ENCODE measurements at regions not wholly inside any gene's neighbourhood (a gene's known extent, or its start where the extent isn't known, plus 50 kb on each side); places are given as distances from the start of the nearest gene placed in this dataset.
A peak's percentile ranks its signal among the peaks of the same experiment; 100 is the strongest.

DNA sequence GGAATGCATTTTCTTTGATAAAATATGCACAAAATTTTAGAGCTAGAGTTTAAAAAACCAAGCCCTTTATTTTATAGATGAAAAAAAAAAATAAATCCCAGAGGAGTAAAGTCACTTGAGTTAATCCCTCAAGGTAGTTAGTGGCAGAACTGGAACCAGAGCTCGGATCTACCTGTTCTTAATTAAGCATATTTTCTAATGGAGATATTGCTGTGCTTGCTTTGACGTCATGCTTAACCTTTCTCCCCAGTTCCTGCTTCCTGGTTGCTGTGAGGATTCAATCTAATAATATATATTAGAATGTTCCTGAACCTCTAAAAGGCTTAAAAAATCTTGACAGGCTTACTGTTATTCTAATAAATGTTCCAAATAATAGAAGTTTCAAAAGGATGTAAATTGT lies 300.6 kb upstream of the KLF12 start:
- Histone ChIP-seq H3K36me3 (no peaks in the 10 kb centered on the region), H3K27ac (no peak overlapping the region), H3K27me3 (no peaks in the 10 kb centered on the region), H3K4me1 (peaks cover 10% of the 10 kb centered on the region), H3K4me3 (no peak overlapping the region), H3K9me3 (replicated peaks) (no peaks in the 10 kb centered on the region; the same call in 1 of the 2 replicates)
- DNase-seq = no peak

DNA sequence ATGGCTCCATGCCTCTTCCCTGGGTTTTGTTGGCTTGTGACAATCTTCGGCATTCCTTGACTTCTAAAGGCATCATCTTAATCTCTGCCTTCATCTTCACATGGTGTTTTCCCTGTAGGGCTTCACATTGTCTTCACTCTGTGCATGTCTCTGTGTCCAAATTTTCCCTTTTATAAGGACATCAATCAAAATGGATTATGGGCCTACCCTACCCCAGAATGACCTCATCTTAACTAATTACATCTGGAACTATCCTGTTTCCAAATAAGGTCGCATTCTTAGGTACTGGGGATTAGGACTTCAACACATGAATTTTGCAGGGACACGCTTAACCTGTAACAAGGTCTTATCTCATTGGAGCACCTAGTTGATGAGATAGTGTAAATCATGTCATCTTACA lies 290.3 kb upstream of the KLF12 start:
- DNase-seq = no peak

DNA sequence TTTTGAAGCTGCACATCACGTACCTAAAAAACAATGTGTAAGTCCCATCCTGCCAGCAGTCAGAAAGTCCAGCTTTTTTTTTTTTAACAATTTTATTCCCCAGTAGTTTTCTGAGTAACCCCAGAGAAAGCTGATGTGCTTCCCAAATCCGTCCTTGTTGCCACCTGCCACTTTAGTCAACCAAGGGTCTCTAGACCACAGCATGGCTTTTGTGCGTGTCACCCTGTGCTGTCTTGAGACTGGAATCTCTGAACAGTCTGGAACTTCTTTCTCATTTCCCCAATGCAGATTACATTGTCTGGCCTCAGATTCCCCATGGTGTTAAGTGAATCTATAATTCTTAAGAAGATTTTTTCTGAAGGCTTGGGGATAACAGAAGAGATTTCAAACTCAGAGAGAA lies 289.2 kb upstream of the KLF12 start:
- no peak for DNase-seq
- no peaks in the 10 kb centered on the region for H3K36me3 ChIP-seq
- no peak overlapping the region for H3K4me3 ChIP-seq
- no peak overlapping the region for H3K27ac ChIP-seq
- peaks cover 5% of the 10 kb centered on the region; the same call in 1 of the 2 replicates for H3K4me1 ChIP-seq
- no peaks in the 10 kb centered on the region for H3K27me3 ChIP-seq
- no peaks in the 10 kb centered on the region for H3K9me3 ChIP-seq (replicated peaks)

More for the DNA sequence above, 290.3 kb upstream of the KLF12 start:
- peaks cover 5% of the 10 kb centered on the region; the same call in 1 of the 2 replicates for H3K4me1 ChIP-seq
- no peaks in the 10 kb centered on the region for H3K27me3 ChIP-seq
- no peaks in the 10 kb centered on the region for H3K9me3 ChIP-seq (replicated peaks)
- no peaks in the 10 kb centered on the region for H3K36me3 ChIP-seq
- H3K4me3 ChIP-seq = no peak overlapping the region
- H3K27ac ChIP-seq = no peak overlapping the region

DNA sequence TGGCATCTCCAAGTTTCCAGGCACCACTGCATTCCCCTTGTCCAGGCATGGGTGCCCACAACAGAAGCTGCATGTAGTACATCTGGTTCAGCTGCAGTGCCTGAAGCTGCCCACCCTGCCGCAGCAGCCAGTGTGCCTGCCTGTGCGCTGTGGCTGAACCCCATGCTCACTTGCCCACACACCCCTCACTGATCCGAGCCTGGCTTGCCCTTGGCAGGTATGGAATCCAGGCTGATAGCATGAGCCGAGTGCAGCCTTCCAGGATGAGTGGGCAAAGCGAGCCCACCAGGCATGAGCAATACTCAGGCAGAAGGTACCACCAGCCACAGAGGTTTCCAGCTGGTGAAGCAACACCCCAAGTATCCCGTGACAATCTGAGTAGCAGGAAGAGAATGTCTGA lies 280.3 kb upstream of the KLF12 start:
- Histone ChIP-seq H3K9me3 (replicated peaks) (no peaks in the 10 kb centered on the region), H3K27me3 (no peaks in the 10 kb centered on the region), H3K4me1 (no peaks in the 10 kb centered on the region), H3K4me3 (no peak overlapping the region), H3K36me3 (no peaks in the 10 kb centered on the region), H3K27ac (no peak overlapping the region)
- DNase-seq = no peak

GRCh38 chr13:74413482-74413881 lies 279.3 kb upstream of the KLF12 start:
- no peaks in the 10 kb centered on the region for H3K27me3 ChIP-seq
- no peaks in the 10 kb centered on the region for H3K36me3 ChIP-seq
- no peak overlapping the region for H3K4me3 ChIP-seq
- no peak overlapping the region for H3K27ac ChIP-seq
- no peaks in the 10 kb centered on the region for H3K4me1 ChIP-seq
- no peaks in the 10 kb centered on the region for H3K9me3 ChIP-seq (replicated peaks)
- DNase-seq = no peak

DNA sequence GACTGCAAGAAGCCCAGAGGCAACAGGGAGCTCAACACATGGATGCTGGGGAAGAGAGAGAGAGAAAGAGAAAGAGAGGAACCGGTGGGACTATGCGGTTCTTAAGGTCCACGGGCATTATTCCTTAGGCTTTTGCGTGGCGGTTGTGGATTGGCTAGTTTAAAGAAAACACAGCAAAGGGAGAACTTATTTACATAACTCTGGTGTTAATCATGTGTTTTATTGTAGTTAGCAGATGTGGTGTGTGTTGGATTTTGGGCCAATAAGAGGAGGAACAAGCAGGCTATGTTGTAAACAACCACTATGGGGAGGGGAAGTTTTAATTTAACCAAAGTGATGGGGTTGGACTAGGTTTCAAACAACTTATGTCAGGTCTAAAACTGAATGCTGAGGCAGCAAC lies 275.3 kb upstream of the KLF12 start:
- DNase-seq = no peak
- no peaks in the 10 kb centered on the region for H3K36me3 ChIP-seq
- H3K4me1 ChIP-seq = no peaks in the 10 kb centered on the region
- no peak overlapping the region for H3K4me3 ChIP-seq
- H3K9me3 ChIP-seq (replicated peaks) = no peaks in the 10 kb centered on the region
- no peak overlapping the region for H3K27ac ChIP-seq
- H3K27me3 ChIP-seq = no peaks in the 10 kb centered on the region

DNA sequence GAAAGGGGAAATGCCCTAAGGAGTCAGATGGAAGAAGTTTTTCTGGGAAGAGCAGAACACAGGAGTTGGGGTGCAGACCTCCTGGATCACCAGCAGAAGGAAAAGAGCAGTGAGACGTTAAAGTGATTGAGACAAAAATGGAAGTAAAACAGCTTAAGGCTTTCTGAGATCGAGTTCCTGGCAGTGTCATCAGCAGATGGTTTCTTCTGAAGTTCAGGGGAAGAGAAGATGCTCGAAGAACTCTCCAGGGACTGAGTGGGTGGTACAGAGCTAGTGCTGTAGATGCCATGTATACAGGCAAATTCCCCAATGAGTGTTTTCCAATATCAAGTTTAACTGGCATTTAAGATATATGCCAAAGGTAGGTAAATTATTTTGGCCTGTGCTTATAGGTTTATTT lies 272.2 kb upstream of the KLF12 start:
- no peaks in the 10 kb centered on the region for H3K4me1 ChIP-seq
- H3K36me3 ChIP-seq = no peaks in the 10 kb centered on the region
- no peaks in the 10 kb centered on the region for H3K27me3 ChIP-seq
- DNase-seq = no peak
- no peak overlapping the region for H3K27ac ChIP-seq
- no peak overlapping the region for H3K4me3 ChIP-seq
- H3K9me3 ChIP-seq (replicated peaks) = no peaks in the 10 kb centered on the region

DNA sequence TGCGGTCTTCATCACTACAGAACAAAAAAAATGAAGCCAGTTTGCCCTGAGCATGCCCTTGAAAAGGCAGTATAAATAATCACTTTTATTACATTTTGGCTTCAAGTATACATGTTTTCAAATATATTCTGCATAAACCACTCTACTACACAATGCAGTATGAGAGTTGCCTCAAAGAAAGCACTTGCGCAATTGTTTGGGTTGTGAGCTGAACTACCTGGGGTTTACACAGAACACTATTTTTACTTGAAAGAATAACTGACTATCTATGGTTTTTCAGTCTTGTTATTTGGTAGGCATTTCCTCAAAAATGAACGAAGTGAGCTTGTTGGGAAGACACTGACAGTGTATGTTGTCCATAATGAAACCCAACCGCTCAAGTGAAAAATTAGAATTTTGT lies 264.4 kb upstream of the KLF12 start:
- H3K27me3 ChIP-seq = no peaks in the 10 kb centered on the region
- no peaks in the 10 kb centered on the region for H3K4me1 ChIP-seq
- H3K36me3 ChIP-seq = no peaks in the 10 kb centered on the region
- 0 out of 2 replicates have a peak, but pooled peaks cover 2% of the 10 kb centered on the region for H3K9me3 ChIP-seq (replicated peaks)
- no peak for DNase-seq
- no peak overlapping the region for H3K27ac ChIP-seq
- no peak overlapping the region for H3K4me3 ChIP-seq

DNA sequence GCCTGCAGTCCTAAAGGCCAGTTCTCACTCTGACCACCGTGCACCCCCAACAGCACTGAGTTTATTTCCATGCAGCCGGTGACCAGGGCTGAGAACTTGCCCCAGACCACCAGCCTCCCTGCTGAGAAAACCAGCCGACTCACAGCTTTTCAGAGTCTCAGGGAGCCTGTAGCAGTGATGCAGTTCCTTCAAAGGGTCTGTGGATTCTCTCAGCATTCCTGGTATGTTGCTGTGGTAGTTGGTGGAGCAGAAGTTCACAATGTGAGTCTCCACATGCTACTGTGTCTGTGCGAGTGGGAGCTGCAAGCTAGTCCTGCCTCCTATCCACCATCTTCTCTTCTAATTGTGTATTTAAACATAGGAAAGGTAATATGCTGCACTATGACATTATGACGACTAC lies 254.9 kb upstream of the KLF12 start:
- no peaks in the 10 kb centered on the region for H3K27me3 ChIP-seq
- H3K27ac ChIP-seq = no peak overlapping the region
- DNase-seq = no peak
- no peaks in the 10 kb centered on the region for H3K4me1 ChIP-seq
- H3K4me3 ChIP-seq = peak overlapping the region; percentile 41
- H3K9me3 ChIP-seq (replicated peaks) = no peaks in the 10 kb centered on the region
- H3K36me3 ChIP-seq = no peaks in the 10 kb centered on the region

DNA sequence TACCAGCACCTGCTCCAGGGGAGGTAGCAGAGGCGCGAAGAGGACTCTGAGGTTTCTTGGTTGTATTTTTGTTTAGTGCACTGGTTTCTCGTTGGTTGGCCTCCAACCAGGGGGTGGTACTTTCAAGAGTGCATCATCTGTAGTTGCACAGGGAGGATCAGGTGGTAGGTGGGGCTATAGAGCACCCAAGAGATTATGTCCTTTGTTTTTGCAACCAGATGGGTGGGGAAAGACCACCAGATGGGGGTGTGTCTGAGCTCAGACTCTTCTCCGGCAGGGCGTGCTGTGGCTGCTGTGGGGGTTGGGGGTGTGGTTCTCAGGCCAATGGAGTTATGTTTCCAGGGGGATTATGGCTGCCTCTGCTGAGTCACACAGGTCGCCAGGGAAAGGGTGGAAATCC lies 254.4 kb upstream of the KLF12 start:
- Histone ChIP-seq H3K27me3 (no peaks in the 10 kb centered on the region), H3K36me3 (no peaks in the 10 kb centered on the region), H3K4me1 (no peaks in the 10 kb centered on the region), H3K9me3 (replicated peaks) (no peaks in the 10 kb centered on the region), H3K27ac (no peak overlapping the region), H3K4me3 (peak overlapping the region; percentile 41)
- peak; percentile 51 to 52 for DNase-seq

GRCh38 chr13:74372511-74372910 lies 238.3 kb upstream of the KLF12 start:
- H3K4me1 ChIP-seq = no peaks in the 10 kb centered on the region
- H3K36me3 ChIP-seq = no peaks in the 10 kb centered on the region
- no peak for DNase-seq
- no peak overlapping the region for H3K27ac ChIP-seq
- no peaks in the 10 kb centered on the region for H3K27me3 ChIP-seq
- no peaks in the 10 kb centered on the region; the same call in 1 of the 2 replicates for H3K9me3 ChIP-seq (replicated peaks)
- H3K4me3 ChIP-seq = no peak overlapping the region

DNA sequence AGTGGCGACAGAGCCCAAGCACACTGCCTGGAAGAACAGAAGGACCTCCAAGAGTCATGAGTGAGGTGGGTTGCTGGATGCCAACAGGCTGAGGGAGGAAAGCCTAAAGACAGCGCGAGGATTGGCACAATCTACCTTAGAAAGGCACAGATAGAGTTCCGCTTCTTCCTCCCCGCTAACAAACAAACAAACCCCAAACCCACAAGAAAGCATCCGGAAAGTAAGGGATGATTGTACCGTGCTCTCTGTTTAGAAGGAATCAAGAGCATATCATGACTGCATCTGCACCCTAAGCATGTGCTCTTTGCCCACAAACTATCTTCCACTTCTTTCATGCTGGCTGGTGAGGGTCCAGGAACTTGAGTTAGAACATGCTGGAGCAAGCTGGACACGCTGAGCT lies 233.0 kb upstream of the KLF12 start:
- H3K36me3 ChIP-seq = no peaks in the 10 kb centered on the region
- no peak overlapping the region for H3K4me3 ChIP-seq
- H3K27me3 ChIP-seq = no peaks in the 10 kb centered on the region
- DNase-seq = no peak
- no peaks in the 10 kb centered on the region; the same call in 1 of the 2 replicates for H3K9me3 ChIP-seq (replicated peaks)
- H3K4me1 ChIP-seq = no peaks in the 10 kb centered on the region
- H3K27ac ChIP-seq = no peak overlapping the region

DNA sequence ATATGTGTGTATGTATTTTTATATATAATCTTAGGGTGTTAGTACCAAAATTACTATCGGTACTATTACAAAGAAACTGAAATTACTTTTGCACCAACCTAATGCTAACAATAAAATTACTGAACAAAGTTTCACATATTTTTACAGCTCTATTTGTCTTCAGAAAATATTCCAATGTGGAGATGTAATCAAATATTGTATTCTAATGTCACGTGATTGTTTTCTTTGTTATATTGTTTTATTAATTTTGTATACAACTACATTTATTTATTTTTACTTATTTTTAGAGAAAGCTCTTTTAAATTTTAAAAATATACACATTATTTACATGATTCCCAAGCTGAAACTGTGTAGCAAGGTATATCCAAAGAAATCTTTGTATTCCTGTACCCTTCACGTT lies 227.1 kb upstream of the KLF12 start:
- Histone ChIP-seq H3K36me3 (no peaks in the 10 kb centered on the region), H3K27ac (no peak overlapping the region), H3K9me3 (replicated peaks) (no peaks in the 10 kb centered on the region)

GRCh38 chr13:74346960-74347359 lies 212.8 kb upstream of the KLF12 start:
- Histone ChIP-seq H3K9me3 (replicated peaks) (no peaks in the 10 kb centered on the region), H3K27me3 (no peaks in the 10 kb centered on the region), H3K27ac (no peak overlapping the region), H3K4me1 (no peaks in the 10 kb centered on the region), H3K36me3 (no peaks in the 10 kb centered on the region), H3K4me3 (no peak overlapping the region)
- DNase-seq = no peak

More for the DNA sequence above, 227.1 kb upstream of the KLF12 start:
- Histone ChIP-seq H3K27me3 (no peaks in the 10 kb centered on the region), H3K4me3 (no peak overlapping the region), H3K4me1 (no peaks in the 10 kb centered on the region)
- no peak for DNase-seq

GRCh38 chr13:74338341-74338740 lies 204.1 kb upstream of the KLF12 start:
- H3K4me1 ChIP-seq = no peaks in the 10 kb centered on the region
- no peak overlapping the region for H3K4me3 ChIP-seq
- no peaks in the 10 kb centered on the region for H3K36me3 ChIP-seq
- H3K27ac ChIP-seq = no peak overlapping the region
- DNase-seq = no peak
- H3K9me3 ChIP-seq (replicated peaks) = no peaks in the 10 kb centered on the region
- H3K27me3 ChIP-seq = no peaks in the 10 kb centered on the region

DNA sequence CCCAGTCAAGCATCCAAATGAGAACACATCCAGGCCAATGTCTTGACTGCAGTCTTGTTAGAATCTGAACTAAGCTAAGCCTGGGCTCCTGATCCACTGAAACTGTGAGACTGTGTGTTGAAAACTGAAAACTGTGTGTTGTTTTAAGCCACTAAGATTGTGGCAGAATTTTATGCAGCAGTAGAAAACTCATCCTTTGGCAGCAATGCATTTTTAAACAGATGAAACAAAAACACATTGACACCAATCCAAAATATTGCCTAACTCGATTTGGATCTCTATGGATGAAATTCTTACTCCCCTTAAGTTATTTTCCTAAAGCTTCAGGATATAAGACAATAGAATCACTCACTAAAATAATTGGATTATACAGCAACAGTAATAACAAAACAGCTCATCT lies 202.3 kb upstream of the KLF12 start:
- DNase-seq = no peak
- no peaks in the 10 kb centered on the region for H3K27me3 ChIP-seq
- no peak overlapping the region for H3K4me3 ChIP-seq
- no peaks in the 10 kb centered on the region for H3K9me3 ChIP-seq (replicated peaks)
- no peaks in the 10 kb centered on the region for H3K36me3 ChIP-seq
- no peaks in the 10 kb centered on the region for H3K4me1 ChIP-seq
- H3K27ac ChIP-seq = no peak overlapping the region

- Histone ChIP-seq H3K27ac (no peak overlapping the region), H3K4me3 (no peak overlapping the region), H3K9me3 (replicated peaks) (no peaks in the 10 kb centered on the region), H3K36me3 (no peaks in the 10 kb centered on the region), H3K27me3 (no peaks in the 10 kb centered on the region), H3K4me1 (no peaks in the 10 kb centered on the region)
- no peak for DNase-seq
These were observed 201.2 kb upstream of the KLF12 start for GRCh38 chr13:74335370-74335769.

Measured in SJCRH30 (cell line).